ENCODE measurements at regions not wholly inside any gene's neighbourhood (a gene's known extent, or its start where the extent isn't known, plus 50 kb on each side); places are given as distances from the start of the nearest gene placed in this dataset.

DNA sequence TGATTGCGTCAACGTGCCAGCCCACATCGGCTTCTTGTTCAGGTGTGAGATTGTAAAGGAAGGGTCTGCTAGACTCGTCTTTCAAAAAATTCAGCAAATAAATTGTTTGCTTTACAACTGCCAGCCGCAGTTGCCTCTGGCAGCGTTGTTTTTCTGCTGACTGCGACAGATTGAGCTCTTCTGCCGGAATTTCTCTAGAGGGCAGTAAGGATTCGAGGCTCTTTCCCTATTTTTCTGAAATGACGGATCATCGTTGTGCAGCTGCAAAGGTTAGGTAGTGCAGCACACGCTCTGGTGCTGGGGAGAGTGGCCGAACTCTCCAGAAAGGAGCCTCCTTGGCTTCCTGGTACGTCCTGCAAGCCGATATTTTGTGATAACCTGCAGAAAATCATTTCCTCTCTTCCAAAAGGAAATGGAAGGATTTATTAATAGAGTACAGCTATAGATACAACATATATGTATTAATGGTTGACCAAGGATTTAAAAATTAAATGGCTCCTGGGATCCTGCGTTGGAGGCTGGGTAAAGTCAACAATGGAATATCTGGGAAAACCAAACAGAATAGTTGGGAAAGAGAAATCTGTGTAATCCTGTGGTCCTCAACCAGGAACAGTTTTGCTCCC, 121.9 kb upstream of the ZFP64 start:
- H3K27ac Mint-ChIP-seq (ENCODE audit: unreplicated experiment): no peak overlapping the region
- no peaks in the 10 kb centered on the region for H3K9me3 Mint-ChIP-seq
- peaks cover 5% of the 10 kb centered on the region for H3K27me3 Mint-ChIP-seq (ENCODE audit: low read depth)
- H3K36me3 Mint-ChIP-seq (ENCODE audit: low read depth): no peaks in the 10 kb centered on the region
- H3K4me1 Mint-ChIP-seq: peaks cover 22% of the 10 kb centered on the region
- TF ChIP-seq, protein P1, sequence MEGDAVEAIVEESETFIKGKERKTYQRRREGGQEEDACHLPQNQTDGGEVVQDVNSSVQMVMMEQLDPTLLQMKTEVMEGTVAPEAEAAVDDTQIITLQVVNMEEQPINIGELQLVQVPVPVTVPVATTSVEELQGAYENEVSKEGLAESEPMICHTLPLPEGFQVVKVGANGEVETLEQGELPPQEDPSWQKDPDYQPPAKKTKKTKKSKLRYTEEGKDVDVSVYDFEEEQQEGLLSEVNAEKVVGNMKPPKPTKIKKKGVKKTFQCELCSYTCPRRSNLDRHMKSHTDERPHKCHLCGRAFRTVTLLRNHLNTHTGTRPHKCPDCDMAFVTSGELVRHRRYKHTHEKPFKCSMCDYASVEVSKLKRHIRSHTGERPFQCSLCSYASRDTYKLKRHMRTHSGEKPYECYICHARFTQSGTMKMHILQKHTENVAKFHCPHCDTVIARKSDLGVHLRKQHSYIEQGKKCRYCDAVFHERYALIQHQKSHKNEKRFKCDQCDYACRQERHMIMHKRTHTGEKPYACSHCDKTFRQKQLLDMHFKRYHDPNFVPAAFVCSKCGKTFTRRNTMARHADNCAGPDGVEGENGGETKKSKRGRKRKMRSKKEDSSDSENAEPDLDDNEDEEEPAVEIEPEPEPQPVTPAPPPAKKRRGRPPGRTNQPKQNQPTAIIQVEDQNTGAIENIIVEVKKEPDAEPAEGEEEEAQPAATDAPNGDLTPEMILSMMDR (conservative IDR thresholded peaks at IDR 0.05): peak; percentile 58
- peak overlapping the region; percentile 8 for H3K4me3 Mint-ChIP-seq
- DNase-seq (ENCODE audit: low read depth, low spot score): peak; percentile 13

DNA sequence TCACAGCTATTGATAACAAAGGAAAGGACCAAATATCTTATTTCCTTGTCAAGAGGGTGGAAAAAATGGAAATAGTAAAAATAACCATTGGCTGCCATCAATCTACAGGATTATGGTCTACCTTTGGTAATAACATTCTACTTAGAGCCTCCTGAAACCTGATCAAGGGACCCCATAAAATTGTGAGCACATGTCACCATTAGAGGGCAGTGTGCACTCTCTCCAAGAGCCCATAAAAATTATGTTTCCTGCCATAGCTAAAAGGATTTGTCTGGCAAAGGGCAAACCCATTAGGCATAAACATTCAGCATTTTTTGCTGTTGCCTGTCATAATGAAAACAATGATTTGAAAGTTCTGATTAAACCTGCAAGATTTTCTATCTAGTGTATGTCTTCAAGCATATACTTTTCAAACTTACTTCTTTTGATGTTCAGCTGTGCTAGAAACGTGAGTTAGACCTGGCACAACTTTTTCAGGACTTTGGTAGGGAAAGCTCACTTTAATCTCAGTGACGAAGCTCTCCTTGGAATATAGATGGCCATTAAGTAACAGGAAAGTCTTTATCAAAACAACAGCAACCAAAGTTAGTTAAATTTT, 120.7 kb upstream of the ZFP64 start:
- peaks cover 14% of the 10 kb centered on the region for H3K4me1 Mint-ChIP-seq
- H3K27me3 Mint-ChIP-seq (ENCODE audit: low read depth): peaks cover 5% of the 10 kb centered on the region
- H3K36me3 Mint-ChIP-seq (ENCODE audit: low read depth): no peaks in the 10 kb centered on the region
- H3K27ac Mint-ChIP-seq (ENCODE audit: unreplicated experiment): no peak overlapping the region
- peak; percentile 55 for DNase-seq (ENCODE audit: low read depth, low spot score)
- H3K4me3 Mint-ChIP-seq: no peak overlapping the region
- TF ChIP-seq, protein P1 (conservative IDR thresholded peaks at IDR 0.05): peak; percentile 90
- H3K9me3 Mint-ChIP-seq: no peaks in the 10 kb centered on the region

DNA sequence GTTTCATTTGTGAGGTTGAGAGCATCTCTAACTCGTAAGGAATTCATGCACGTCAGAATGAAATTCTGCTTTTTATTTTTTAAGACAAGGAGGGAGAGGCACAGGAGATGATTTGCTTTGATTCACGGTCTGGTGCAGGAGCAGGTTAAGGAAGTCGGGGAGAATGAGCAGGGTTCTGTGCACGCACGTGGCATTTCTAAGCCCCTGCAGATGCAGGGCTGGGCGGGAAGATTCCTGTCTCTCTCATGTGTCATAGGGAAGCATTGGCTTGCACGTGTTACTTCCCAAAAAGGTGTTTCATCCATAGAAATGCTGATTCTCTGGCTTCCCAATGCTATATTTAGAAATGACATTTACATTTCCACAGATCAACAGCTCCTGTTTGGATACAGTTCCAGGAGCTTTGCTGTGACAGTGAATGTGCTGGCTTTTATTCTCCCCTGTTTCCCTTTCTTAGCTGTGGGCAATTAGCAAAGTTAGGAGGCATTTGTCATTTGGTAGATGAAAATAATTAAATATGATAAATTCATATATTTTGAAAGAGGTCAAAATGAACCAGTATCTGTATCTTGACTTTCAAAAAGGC, 119.7 kb upstream of the ZFP64 start:
- Mint-ChIP-seq H3K9me3 (no peaks in the 10 kb centered on the region), H3K4me3 (no peak overlapping the region), H3K4me1 (peaks cover 14% of the 10 kb centered on the region), H3K36me3 (ENCODE audit: low read depth) (no peaks in the 10 kb centered on the region), H3K27me3 (ENCODE audit: low read depth) (peaks cover 5% of the 10 kb centered on the region), H3K27ac (ENCODE audit: unreplicated experiment) (no peak overlapping the region)
- TF ChIP-seq, protein P1 (conservative IDR thresholded peaks at IDR 0.05): no peak
- DNase-seq (ENCODE audit: low read depth, low spot score): no peak

DNA sequence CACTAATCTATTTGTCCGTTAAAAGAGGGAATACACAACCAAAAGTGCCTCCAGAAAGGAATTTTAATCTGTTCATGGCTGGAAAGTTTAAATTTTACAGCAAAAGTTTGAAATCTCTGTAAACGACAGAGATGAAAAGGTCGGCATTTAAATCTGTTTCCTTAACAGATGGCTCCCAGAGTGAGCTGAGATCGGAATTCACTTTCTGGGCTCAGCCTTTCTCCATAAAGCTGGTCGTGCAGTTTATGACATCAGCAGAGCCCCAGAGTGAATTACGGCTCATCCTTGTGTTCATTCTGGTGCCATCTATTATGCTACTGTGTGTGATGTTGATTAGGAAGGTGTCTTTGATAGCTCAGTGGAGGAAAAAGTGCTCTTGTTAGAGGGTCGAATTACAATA, 117.6 kb upstream of the ZFP64 start:
- peaks cover 14% of the 10 kb centered on the region for H3K4me1 Mint-ChIP-seq
- peaks cover 5% of the 10 kb centered on the region for H3K27me3 Mint-ChIP-seq (ENCODE audit: low read depth)
- TF ChIP-seq, protein P1 (conservative IDR thresholded peaks at IDR 0.05): no peak
- H3K27ac Mint-ChIP-seq (ENCODE audit: unreplicated experiment): no peak overlapping the region
- H3K4me3 Mint-ChIP-seq: no peak overlapping the region
- no peaks in the 10 kb centered on the region for H3K36me3 Mint-ChIP-seq (ENCODE audit: low read depth)
- no peaks in the 10 kb centered on the region for H3K9me3 Mint-ChIP-seq
- no peak for DNase-seq (ENCODE audit: low read depth, low spot score)

DNA sequence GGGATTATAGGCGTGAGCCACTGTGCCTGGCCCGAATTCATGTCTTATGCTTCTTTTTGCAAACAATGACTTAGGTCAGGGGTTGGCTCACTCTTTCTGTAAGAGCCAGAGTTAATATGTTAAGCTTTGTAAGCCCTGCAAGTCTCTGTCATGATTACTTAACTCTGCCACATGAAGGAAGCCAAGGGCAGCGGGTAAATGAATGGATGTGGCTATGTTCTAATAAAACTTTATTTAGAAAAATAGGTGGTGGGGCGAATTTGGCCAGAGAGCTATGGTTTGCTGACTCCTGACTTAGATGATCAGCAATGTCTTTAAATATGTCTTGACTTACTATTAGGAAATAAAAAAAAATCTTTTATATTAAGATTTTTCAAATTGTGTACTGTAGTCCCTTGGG, 114.9 kb upstream of the ZFP64 start:
- no peak overlapping the region for H3K27ac Mint-ChIP-seq (ENCODE audit: unreplicated experiment)
- H3K36me3 Mint-ChIP-seq (ENCODE audit: low read depth): no peaks in the 10 kb centered on the region
- H3K4me3 Mint-ChIP-seq: no peak overlapping the region
- H3K4me1 Mint-ChIP-seq: no peaks in the 10 kb centered on the region
- no peaks in the 10 kb centered on the region for H3K27me3 Mint-ChIP-seq (ENCODE audit: low read depth)
- no peaks in the 10 kb centered on the region for H3K9me3 Mint-ChIP-seq
- TF ChIP-seq, protein P1 (conservative IDR thresholded peaks at IDR 0.05): no peak
- no peak for DNase-seq (ENCODE audit: low read depth, low spot score)

Measured in neural crest cell (in vitro differentiated cells).